ENCODE measurements at regions not wholly inside any gene's neighbourhood (a gene's known extent, or its start where the extent isn't known, plus 50 kb on each side); places are given as distances from the start of the nearest gene placed in this dataset.
A peak's percentile ranks its signal among the peaks of the same experiment; 100 is the strongest.

GRCh38 chr12:87836190-87836589 is 193.0 kb downstream of the C12orf50 start:
- Histone ChIP-seq H3K27me3 (no peaks in the 10 kb centered on the region), H3K36me3 (no peaks in the 10 kb centered on the region), H3K27ac (no peak overlapping the region), H3K4me3 (no peak overlapping the region), H3K4me1 (no peaks in the 10 kb centered on the region), H3K9me3 (no peaks in the 10 kb centered on the region)
- TF ChIP-seq CTCF (IDR thresholded peaks at IDR 0.05): no peak
- no peak for TF ChIP-seq POLR2A (IDR thresholded peaks at IDR 0.05)
- intact Hi-C loops (cut with DNase I): no loop called here
- ATAC-seq: no peak
- DNase-seq: no peak

GRCh38 chr12:87828382-87828973 is 200.7 kb downstream of the C12orf50 start:
- no peak for ATAC-seq
- intact Hi-C loops (cut with DNase I): no loop called here
- H3K36me3 ChIP-seq: no peaks in the 10 kb centered on the region
- TF ChIP-seq POLR2A (IDR thresholded peaks at IDR 0.05) (no peak), CTCF (IDR thresholded peaks at IDR 0.05) (no peak)
- WGBS (ENCODE audit: insufficient coverage, low coverage, low lambda C conversion rate, missing lambda C conversion rate): 87% methylated on average over 5 of the region's 6 CpGs
- no peak overlapping the region for H3K27ac ChIP-seq
- no peak overlapping the region for H3K4me3 ChIP-seq
- H3K4me1 ChIP-seq: no peaks in the 10 kb centered on the region
- DNase-seq: no peak
- H3K9me3 ChIP-seq: no peaks in the 10 kb centered on the region
- H3K27me3 ChIP-seq: no peaks in the 10 kb centered on the region

- Histone ChIP-seq H3K27ac (no peak overlapping the region), H3K36me3 (no peaks in the 10 kb centered on the region), H3K27me3 (no peaks in the 10 kb centered on the region), H3K4me3 (no peak overlapping the region), H3K4me1 (no peaks in the 10 kb centered on the region), H3K9me3 (no peaks in the 10 kb centered on the region)
- DNase-seq (no peak), ATAC-seq (peak in 1 of 4 donors; percentile 60)
- TF ChIP-seq POLR2A (IDR thresholded peaks at IDR 0.05): no peak
- no peak for TF ChIP-seq CTCF (IDR thresholded peaks at IDR 0.05)
- whole genome bisulfite sequencing (ENCODE audit: insufficient coverage, low coverage, low lambda C conversion rate, missing lambda C conversion rate): 50% methylated on average over 2 of the region's 2 CpGs
- intact Hi-C loops (cut with DNase I): no loop called here
These were observed 201.4 kb downstream of the C12orf50 start for GRCh38 chr12:87827638-87828264.

GRCh38 chr12:87822923-87823322 is 206.3 kb downstream of the C12orf50 start:
- 68% methylated on average over 1 of the region's 1 CpG for WGBS (ENCODE audit: insufficient coverage, low coverage, low lambda C conversion rate, missing lambda C conversion rate)
- Histone ChIP-seq H3K4me1 (peaks cover 0 to 6% (median 2%) of the 10 kb centered on the region in 4 donors), H3K4me3 (no peak overlapping the region), H3K9me3 (no peaks in the 10 kb centered on the region), H3K36me3 (no peaks in the 10 kb centered on the region), H3K27ac (no peak overlapping the region), H3K27me3 (no peaks in the 10 kb centered on the region)
- no peak for TF ChIP-seq POLR2A (IDR thresholded peaks at IDR 0.05)
- no peak for TF ChIP-seq CTCF (IDR thresholded peaks at IDR 0.05)
- intact Hi-C loops (cut with DNase I): no loop called here
- DNase-seq (no peak), ATAC-seq (no peak)
